Vagina (tissue), 2 donors: ENCODE measurements at regions not wholly inside any gene's neighbourhood (a gene's known extent, or its start where the extent isn't known, plus 50 kb on each side); places are given as distances from the start of the nearest gene placed in this dataset.

Experiments used
- CTCF ChIP-seq, 3 experiments: fragments of 450-650 bp in 2 of 3; fragments of 200-600 bp in 1 of 3; sonication (generic) in 1 of 3; IDR thresholded peaks; one replicate each; pipeline ENCODE4 v1.5.1; 2017 to 2019; ENCODE audit warnings: antibody characterized with exemption in 3 of 3, mild to moderate bottlenecking in 2 of 3, moderate library complexity in 2 of 3
- POLR2AphosphoS5 ChIP-seq, 2 donors: sonication (generic); formaldehyde crosslinking; IDR thresholded peaks; one replicate each; pipeline ENCODE4 v1.9.0; 2017; ENCODE audit warnings: antibody characterized with exemption in 2 of 2, mild to moderate bottlenecking in 2 of 2, low read depth in 1 of 2; ENCODE audit not compliant: insufficient read depth in 1 of 2

- TF ChIP-seq CTCF (IDR thresholded peaks at IDR 0.05) (no peak), POLR2AphosphoS5 (IDR thresholded peaks at IDR 0.05; ENCODE audit: insufficient read depth in 1 of 2, low read depth in 1 of 2) (no peak)
Measured at GRCh38 chr2:204060841-204061240, 124.3 kb downstream of the ICOS start.
